ENCODE measurements at regions not wholly inside any gene's neighbourhood (a gene's known extent, or its start where the extent isn't known, plus 50 kb on each side); places are given as distances from the start of the nearest gene placed in this dataset.
"Not testable (repeated sequence)": the region's sequence is repeated elsewhere in the genome, so short reads cannot be mapped to it uniquely, and the experiment has no call there.

GRCh38 chr5:2155556-2155955, 272.8 kb upstream of the IRX4 start:
- FAIRE-seq (no peak), DNase-seq (ENCODE audit: insufficient read length, low spot score) (no peak)
- TF ChIP-seq, protein P1, sequence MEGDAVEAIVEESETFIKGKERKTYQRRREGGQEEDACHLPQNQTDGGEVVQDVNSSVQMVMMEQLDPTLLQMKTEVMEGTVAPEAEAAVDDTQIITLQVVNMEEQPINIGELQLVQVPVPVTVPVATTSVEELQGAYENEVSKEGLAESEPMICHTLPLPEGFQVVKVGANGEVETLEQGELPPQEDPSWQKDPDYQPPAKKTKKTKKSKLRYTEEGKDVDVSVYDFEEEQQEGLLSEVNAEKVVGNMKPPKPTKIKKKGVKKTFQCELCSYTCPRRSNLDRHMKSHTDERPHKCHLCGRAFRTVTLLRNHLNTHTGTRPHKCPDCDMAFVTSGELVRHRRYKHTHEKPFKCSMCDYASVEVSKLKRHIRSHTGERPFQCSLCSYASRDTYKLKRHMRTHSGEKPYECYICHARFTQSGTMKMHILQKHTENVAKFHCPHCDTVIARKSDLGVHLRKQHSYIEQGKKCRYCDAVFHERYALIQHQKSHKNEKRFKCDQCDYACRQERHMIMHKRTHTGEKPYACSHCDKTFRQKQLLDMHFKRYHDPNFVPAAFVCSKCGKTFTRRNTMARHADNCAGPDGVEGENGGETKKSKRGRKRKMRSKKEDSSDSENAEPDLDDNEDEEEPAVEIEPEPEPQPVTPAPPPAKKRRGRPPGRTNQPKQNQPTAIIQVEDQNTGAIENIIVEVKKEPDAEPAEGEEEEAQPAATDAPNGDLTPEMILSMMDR (IDR thresholded peaks at IDR 0.05; ENCODE audit: insufficient read depth, missing control alignments), result no peak

DNA sequence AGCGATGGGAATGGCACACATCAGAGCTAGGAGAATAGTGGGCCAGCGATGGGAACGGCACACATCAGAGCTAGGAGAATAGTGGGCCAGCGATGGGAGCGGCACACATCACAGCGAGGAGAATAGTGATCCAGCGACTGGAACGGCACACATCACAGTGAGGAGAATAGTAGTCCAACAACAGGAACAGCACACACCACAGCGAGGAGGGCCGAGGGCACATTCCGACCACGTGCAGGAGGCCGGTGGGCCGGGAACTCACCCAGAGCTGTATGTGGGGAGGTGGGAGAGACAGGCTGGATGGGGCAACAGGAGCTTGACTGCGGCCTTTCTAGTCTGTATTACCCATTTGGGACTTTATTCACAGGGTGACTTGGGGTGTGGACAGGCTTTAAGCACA, 271.1 kb upstream of the IRX4 start:
- DNase-seq (ENCODE audit: insufficient read length, low spot score) (no peak), FAIRE-seq (no peak)
- TF ChIP-seq, protein P1 (IDR thresholded peaks at IDR 0.05; ENCODE audit: insufficient read depth, missing control alignments), result no peak

- FAIRE-seq (no peak), DNase-seq (ENCODE audit: insufficient read length, low spot score) (no peak)
- TF ChIP-seq, protein P1 (IDR thresholded peaks at IDR 0.05; ENCODE audit: insufficient read depth, missing control alignments), result no peak
These were observed 270.6 kb upstream of the IRX4 start for GRCh38 chr5:2153350-2153749.

DNA sequence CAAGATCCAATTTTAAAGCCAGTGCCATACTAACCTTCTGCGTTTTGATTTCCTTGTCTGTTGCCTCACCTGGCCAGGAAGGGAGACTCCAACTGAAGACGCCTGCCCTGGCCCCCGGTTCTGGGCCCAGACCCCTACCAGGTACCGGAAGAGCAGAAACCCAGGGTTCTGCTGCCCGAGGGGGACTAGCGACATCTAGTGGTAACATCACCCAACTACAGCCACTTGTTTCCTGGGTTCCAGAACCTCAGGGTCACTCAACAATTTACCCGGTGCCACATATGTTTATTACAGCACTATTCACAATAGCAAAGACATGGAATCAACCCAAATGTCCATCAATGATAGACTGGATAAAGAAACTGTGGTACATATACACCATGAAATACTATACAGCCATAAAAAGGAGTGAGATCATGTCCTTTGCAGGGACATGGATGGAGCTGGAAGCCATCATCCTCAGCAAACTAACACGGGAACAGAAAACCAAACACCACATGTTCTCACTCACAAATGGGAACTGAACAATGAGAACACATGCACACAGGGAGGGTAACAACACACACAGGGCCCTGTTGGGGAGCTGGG, 268.7 kb upstream of the IRX4 start:
- FAIRE-seq; DNase-seq (ENCODE audit: insufficient read length, low spot score): not testable (repeated sequence)
- TF ChIP-seq, protein P1 (IDR thresholded peaks at IDR 0.05; ENCODE audit: insufficient read depth, missing control alignments), result peak; percentile 29

DNA sequence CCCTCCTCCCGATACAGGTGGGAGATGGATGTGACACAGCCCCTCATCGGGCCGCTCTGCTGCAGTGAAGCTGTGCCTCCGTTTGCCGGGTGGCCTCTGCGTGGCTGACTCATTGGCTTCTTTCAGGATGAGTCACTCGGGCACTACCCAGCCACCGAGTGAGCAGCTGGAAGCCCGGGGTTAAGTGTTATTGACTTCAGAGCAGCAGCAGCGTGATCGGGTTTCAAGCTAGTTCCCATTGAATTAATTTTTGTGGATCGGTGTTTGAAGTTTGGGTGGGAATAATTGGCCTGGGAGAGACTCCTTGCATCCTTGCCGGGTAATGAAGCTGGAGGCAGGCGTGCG, 266.4 kb upstream of the IRX4 start:
- no peak for DNase-seq (ENCODE audit: insufficient read length, low spot score)
- FAIRE-seq, result no peak

GRCh38 chr5:2148312-2149194, 265.8 kb upstream of the IRX4 start:
- no peak for DNase-seq (ENCODE audit: insufficient read length, low spot score)
- no peak for FAIRE-seq
- TF ChIP-seq, protein P1 (IDR thresholded peaks at IDR 0.05; ENCODE audit: insufficient read depth, missing control alignments), result no peak

More for the DNA sequence above, 266.4 kb upstream of the IRX4 start:
- TF ChIP-seq, protein P1 (IDR thresholded peaks at IDR 0.05; ENCODE audit: insufficient read depth, missing control alignments), result no peak

Measured in D721Med (cell line).